ENCODE measurements at regions not wholly inside any gene's neighbourhood (a gene's known extent, or its start where the extent isn't known, plus 50 kb on each side); places are given as distances from the start of the nearest gene placed in this dataset.

DNA sequence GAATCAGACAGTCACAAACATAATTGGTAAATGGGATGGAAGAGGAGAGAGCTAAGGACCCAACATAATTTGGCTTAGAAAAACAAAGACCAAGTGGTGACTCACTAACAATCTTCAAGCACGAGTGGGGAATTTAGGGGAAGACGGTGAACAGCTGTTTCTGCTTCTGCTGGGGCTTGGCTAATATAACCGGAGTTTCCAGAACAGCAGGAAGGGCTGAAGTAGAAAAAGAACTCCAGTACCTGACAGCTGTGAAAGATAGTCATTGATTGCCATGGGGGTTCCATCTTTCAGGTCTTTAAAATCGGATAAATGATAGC lies 290.9 kb upstream of the LDB2 start:
- ATAC-seq (no peak), DNase-seq (no peak)
- peaks cover 0 to 2% of the 10 kb centered on the region in 2 donors for H3K27me3 Mint-ChIP-seq (ENCODE audit: low read depth in 2 of 2)
- H3K4me1 Mint-ChIP-seq = no peaks in the 10 kb centered on the region
- TF ChIP-seq, protein P1, sequence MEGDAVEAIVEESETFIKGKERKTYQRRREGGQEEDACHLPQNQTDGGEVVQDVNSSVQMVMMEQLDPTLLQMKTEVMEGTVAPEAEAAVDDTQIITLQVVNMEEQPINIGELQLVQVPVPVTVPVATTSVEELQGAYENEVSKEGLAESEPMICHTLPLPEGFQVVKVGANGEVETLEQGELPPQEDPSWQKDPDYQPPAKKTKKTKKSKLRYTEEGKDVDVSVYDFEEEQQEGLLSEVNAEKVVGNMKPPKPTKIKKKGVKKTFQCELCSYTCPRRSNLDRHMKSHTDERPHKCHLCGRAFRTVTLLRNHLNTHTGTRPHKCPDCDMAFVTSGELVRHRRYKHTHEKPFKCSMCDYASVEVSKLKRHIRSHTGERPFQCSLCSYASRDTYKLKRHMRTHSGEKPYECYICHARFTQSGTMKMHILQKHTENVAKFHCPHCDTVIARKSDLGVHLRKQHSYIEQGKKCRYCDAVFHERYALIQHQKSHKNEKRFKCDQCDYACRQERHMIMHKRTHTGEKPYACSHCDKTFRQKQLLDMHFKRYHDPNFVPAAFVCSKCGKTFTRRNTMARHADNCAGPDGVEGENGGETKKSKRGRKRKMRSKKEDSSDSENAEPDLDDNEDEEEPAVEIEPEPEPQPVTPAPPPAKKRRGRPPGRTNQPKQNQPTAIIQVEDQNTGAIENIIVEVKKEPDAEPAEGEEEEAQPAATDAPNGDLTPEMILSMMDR (IDR thresholded peaks at IDR 0.05) = no peak
- no peaks in the 10 kb centered on the region for H3K36me3 Mint-ChIP-seq
- Histone ChIP-seq H3K9me3 (ENCODE audit: control insufficient read depth, insufficient read depth, low read length) (no peaks in the 10 kb centered on the region), H3K36me3 (ENCODE audit: control insufficient read depth, insufficient read depth, low read length) (no peaks in the 10 kb centered on the region), H3K4me3 (ENCODE audit: low read length) (no peak overlapping the region), H3K27ac (ENCODE audit: low read length) (no peak overlapping the region), H3K4me1 (ENCODE audit: control insufficient read depth, insufficient read depth, low read length) (no peaks in the 10 kb centered on the region), H3K27me3 (ENCODE audit: control insufficient read depth, insufficient read depth, low read length) (no peaks in the 10 kb centered on the region)
- WGBS (ENCODE audit: insufficient coverage) = 67% methylated on average over 4 of the region's 4 CpGs
- no peak overlapping the region for H3K4me3 Mint-ChIP-seq
- H3K9me3 Mint-ChIP-seq = peaks cover 5 to 11% of the 10 kb centered on the region in 2 donors
- intact Hi-C loops (cut with micrococcal nuclease) = no loop called here
- H3K27ac Mint-ChIP-seq = no peak overlapping the region

DNA sequence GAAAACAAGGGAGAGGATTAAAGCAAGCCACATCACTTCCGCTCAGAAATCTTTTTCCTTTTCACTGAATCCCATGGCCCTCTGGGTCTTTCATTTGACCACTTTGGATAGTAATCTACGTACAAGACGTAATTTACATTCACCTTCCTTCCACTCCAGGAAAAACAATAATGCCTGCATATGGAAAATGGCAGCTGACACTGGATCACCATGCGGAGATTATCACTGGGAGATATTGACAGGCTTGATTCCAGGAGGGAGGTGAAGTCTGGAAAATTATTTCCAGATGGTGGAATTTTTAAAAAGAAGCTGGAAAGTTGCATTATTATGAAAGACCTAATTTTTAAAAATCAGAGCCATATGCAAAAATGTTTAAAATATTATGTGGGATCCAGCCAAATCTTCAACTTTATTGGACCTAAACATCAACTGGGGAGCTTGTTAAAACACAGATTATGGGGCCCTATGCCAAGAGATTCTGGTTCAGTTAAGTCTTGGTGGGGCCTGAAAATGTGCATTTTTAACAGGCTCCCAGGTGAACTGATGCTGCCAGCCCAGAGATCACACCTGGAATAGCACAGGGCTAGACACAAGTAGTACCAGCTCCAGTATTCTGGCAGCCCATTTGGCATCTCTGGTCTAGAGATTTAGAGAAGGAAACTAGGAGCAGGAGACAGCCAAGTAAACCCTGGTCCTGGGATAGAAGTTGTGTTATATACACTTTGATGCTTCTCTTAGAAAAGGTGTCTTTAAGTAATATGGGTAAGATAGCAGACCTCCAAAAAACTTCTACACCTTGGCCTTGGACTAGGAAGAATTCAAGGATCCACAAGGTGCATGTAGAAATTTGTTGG lies 290.3 kb upstream of the LDB2 start:
- no peak overlapping the region for H3K4me3 ChIP-seq (ENCODE audit: low read length)
- Mint-ChIP-seq H3K27me3 (ENCODE audit: low read depth in 2 of 2) (peaks cover 0 to 2% of the 10 kb centered on the region in 2 donors), H3K4me1 (no peaks in the 10 kb centered on the region), H3K27ac (no peak overlapping the region), H3K9me3 (peaks cover 5 to 11% of the 10 kb centered on the region in 2 donors), H3K4me3 (no peak overlapping the region), H3K36me3 (no peaks in the 10 kb centered on the region)
- DNase-seq (no peak), ATAC-seq (no peak)
- intact Hi-C loops (cut with micrococcal nuclease) = no loop called here
- H3K9me3 ChIP-seq (ENCODE audit: control insufficient read depth, insufficient read depth, low read length) = no peaks in the 10 kb centered on the region
- H3K36me3 ChIP-seq (ENCODE audit: control insufficient read depth, insufficient read depth, low read length) = no peaks in the 10 kb centered on the region
- no peak overlapping the region for H3K27ac ChIP-seq (ENCODE audit: low read length)
- TF ChIP-seq, protein P1 (IDR thresholded peaks at IDR 0.05) = no peak
- no peaks in the 10 kb centered on the region for H3K4me1 ChIP-seq (ENCODE audit: control insufficient read depth, insufficient read depth, low read length)
- no peaks in the 10 kb centered on the region for H3K27me3 ChIP-seq (ENCODE audit: control insufficient read depth, insufficient read depth, low read length)
- 93% methylated on average over 4 of the region's 4 CpGs for WGBS (ENCODE audit: insufficient coverage)

DNA sequence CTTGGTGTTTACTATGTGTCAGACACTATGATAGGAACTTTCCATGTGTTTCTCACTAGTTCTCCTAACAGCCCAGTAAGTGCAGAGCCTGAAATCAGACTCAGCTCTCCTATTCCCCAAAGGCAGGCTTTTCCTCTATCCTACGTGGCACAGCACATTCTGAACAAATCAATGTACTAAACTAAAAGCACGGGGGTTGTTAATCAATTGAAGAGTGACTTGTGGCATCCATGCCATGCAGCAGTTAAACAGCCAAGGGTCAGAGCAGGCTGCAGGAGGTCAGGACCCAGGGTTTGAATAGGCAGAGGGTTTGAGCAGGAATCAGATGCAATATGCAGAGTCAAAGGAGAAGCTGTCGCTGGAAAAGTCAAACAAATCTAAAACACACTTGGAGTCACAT lies 289.7 kb upstream of the LDB2 start:
- Histone ChIP-seq H3K4me3 (ENCODE audit: low read length) (no peak overlapping the region), H3K9me3 (ENCODE audit: control insufficient read depth, insufficient read depth, low read length) (no peaks in the 10 kb centered on the region), H3K4me1 (ENCODE audit: control insufficient read depth, insufficient read depth, low read length) (no peaks in the 10 kb centered on the region), H3K36me3 (ENCODE audit: control insufficient read depth, insufficient read depth, low read length) (no peaks in the 10 kb centered on the region), H3K27ac (ENCODE audit: low read length) (no peak overlapping the region), H3K27me3 (ENCODE audit: control insufficient read depth, insufficient read depth, low read length) (no peaks in the 10 kb centered on the region)
- H3K4me3 Mint-ChIP-seq = no peak overlapping the region
- H3K9me3 Mint-ChIP-seq = peaks cover 5 to 11% of the 10 kb centered on the region in 2 donors
- H3K27me3 Mint-ChIP-seq (ENCODE audit: low read depth in 2 of 2) = peaks cover 0 to 2% of the 10 kb centered on the region in 2 donors
- 52% methylated on average over 3 of the region's 3 CpGs for WGBS (ENCODE audit: insufficient coverage)
- DNase-seq (no peak), ATAC-seq (no peak)
- no peaks in the 10 kb centered on the region for H3K36me3 Mint-ChIP-seq
- no peaks in the 10 kb centered on the region for H3K4me1 Mint-ChIP-seq
- intact Hi-C loops (cut with micrococcal nuclease) = no loop called here
- no peak overlapping the region for H3K27ac Mint-ChIP-seq
- TF ChIP-seq, protein P1 (IDR thresholded peaks at IDR 0.05) = no peak

DNA sequence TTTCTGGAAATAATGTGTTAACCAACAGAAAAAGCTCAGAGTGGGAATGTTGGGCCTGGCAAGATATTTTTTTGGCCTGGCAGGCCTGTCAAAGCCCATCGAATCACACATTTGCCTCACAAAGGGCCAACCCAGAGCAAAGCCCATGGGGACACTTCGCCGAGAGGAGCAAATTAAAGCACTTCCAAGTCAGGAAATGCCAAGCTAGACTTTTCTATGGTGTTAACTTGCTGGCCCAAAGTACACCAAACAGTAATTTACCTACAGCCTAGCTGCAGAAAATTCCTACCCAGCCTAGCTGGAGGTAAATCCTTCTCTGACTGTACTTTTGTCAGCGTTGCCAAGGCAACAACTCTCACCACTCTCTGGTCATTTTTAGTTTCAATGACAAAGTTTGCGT lies 288.6 kb upstream of the LDB2 start:
- ATAC-seq (no peak), DNase-seq (no peak)
- H3K27me3 ChIP-seq (ENCODE audit: control insufficient read depth, insufficient read depth, low read length) = no peaks in the 10 kb centered on the region
- no peak overlapping the region for H3K27ac Mint-ChIP-seq
- H3K4me1 ChIP-seq (ENCODE audit: control insufficient read depth, insufficient read depth, low read length) = no peaks in the 10 kb centered on the region
- 87% methylated on average over 5 of the region's 5 CpGs for WGBS (ENCODE audit: insufficient coverage)
- H3K36me3 Mint-ChIP-seq = no peaks in the 10 kb centered on the region
- intact Hi-C loops (cut with micrococcal nuclease) = no loop called here
- no peak overlapping the region for H3K4me3 ChIP-seq (ENCODE audit: low read length)
- H3K9me3 ChIP-seq (ENCODE audit: control insufficient read depth, insufficient read depth, low read length) = no peaks in the 10 kb centered on the region
- no peak overlapping the region for H3K27ac ChIP-seq (ENCODE audit: low read length)
- TF ChIP-seq, protein P1 (IDR thresholded peaks at IDR 0.05) = no peak
- no peaks in the 10 kb centered on the region for H3K4me1 Mint-ChIP-seq
- H3K36me3 ChIP-seq (ENCODE audit: control insufficient read depth, insufficient read depth, low read length) = no peaks in the 10 kb centered on the region
- peaks cover 0 to 2% of the 10 kb centered on the region in 2 donors for H3K27me3 Mint-ChIP-seq (ENCODE audit: low read depth in 2 of 2)
- H3K9me3 Mint-ChIP-seq = peaks cover 5 to 11% of the 10 kb centered on the region in 2 donors
- no peak overlapping the region for H3K4me3 Mint-ChIP-seq
